ENCODE measurements at regions not wholly inside any gene's neighbourhood (a gene's known extent, or its start where the extent isn't known, plus 50 kb on each side); places are given as distances from the start of the nearest gene placed in this dataset.

DNA sequence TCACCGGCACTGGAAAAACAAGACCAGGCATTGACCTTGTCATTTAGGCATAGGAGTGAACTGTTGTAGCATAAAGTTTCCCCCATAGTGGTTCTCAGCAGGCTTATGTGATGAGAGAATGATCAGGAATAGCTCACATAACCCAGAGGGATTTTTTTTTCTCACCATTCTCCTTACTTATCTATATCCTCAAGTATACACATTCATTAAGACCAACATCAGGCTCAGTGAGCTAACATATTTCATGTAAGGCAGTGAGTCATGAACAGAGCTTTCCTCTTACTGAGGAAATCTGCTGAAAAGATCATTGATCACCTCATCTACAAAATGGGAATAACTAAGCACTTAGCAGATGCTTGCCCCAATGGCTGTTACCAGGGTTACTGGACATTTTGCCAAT is 396.6 kb upstream of the TMCO5A start:
- TF ChIP-seq, protein P1, sequence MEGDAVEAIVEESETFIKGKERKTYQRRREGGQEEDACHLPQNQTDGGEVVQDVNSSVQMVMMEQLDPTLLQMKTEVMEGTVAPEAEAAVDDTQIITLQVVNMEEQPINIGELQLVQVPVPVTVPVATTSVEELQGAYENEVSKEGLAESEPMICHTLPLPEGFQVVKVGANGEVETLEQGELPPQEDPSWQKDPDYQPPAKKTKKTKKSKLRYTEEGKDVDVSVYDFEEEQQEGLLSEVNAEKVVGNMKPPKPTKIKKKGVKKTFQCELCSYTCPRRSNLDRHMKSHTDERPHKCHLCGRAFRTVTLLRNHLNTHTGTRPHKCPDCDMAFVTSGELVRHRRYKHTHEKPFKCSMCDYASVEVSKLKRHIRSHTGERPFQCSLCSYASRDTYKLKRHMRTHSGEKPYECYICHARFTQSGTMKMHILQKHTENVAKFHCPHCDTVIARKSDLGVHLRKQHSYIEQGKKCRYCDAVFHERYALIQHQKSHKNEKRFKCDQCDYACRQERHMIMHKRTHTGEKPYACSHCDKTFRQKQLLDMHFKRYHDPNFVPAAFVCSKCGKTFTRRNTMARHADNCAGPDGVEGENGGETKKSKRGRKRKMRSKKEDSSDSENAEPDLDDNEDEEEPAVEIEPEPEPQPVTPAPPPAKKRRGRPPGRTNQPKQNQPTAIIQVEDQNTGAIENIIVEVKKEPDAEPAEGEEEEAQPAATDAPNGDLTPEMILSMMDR (IDR thresholded peaks at IDR 0.05; ENCODE audit: insufficient read depth, low read length) = no peak
- no peak for TF ChIP-seq SPI1 (IDR thresholded peaks at IDR 0.05; ENCODE audit: borderline replicate concordance, low read depth)

Data from HL-60 (cell line).